SU-DHL-6 (cell line): ENCODE measurements at regions not wholly inside any gene's neighbourhood (a gene's known extent, or its start where the extent isn't known, plus 50 kb on each side); places are given as distances from the start of the nearest gene placed in this dataset.

ENCODE experiments used
- H2AFZ ChIP-seq: fragments of 200-600 bp; sonication (generic); 2 replicates; pipeline ENCODE4 v1.6.1; 2014; ENCODE audit warnings: low read depth, mild to moderate bottlenecking, moderate library complexity, mixed read lengths, antibody characterized with exemption, low read length; ENCODE audit not compliant: severe bottlenecking
- H3F3A ChIP-seq: fragments of 200-600 bp; shearing (Covaris generic); 2 replicates; pipeline ENCODE4 v1.6.0; 2016; ENCODE audit warnings: antibody characterized with exemption, mild to moderate bottlenecking; ENCODE audit not compliant: insufficient read depth
- H3K27ac ChIP-seq: fragments of 200-600 bp; sonication (generic); 2 replicates; pipeline ENCODE4 v1.5.1; 2016; ENCODE audit warnings: low read depth, mild to moderate bottlenecking, low read length, moderate library complexity, mixed read lengths
- H3K27me3 ChIP-seq: fragments of 200-600 bp; sonication (generic), shearing (Covaris generic); 2 replicates; pipeline ENCODE4 v1.6.0; 2014; ENCODE audit warnings: mild to moderate bottlenecking, low read length
- H3K36me3 ChIP-seq: fragments of 200-600 bp; sonication (generic); 2 replicates; pipeline ENCODE4 v1.6.1; 2014; ENCODE audit warnings: mild to moderate bottlenecking, low read length, mixed read lengths
- H3K4me2 ChIP-seq: fragments of 300-600, 200-600 bp; shearing (Covaris generic), sonication (generic); 2 replicates; pipeline ENCODE4 v1.6.0; 2014; ENCODE audit warnings: low read length, low read depth, mild to moderate bottlenecking; ENCODE audit not compliant: poor library complexity, severe bottlenecking
- H3K4me3 ChIP-seq: fragments of 200-600 bp; sonication (generic); 2 replicates; pipeline ENCODE4 v1.5.1; 2014; ENCODE audit warnings: antibody characterized with exemption, low read length, mild to moderate bottlenecking, mixed read lengths; ENCODE audit not compliant: insufficient read depth, poor library complexity, severe bottlenecking
- H3K79me2 ChIP-seq: fragments of 200-600 bp; sonication (generic); 2 replicates; pipeline ENCODE4 v1.6.1; 2014; ENCODE audit warnings: mild to moderate bottlenecking, low read length, moderate library complexity; ENCODE audit not compliant: insufficient read depth
- H3K9ac ChIP-seq: fragments of 200-600 bp; sonication (generic); 2 replicates; pipeline ENCODE4 v1.7.0; 2014; ENCODE audit warnings: mild to moderate bottlenecking, low read length
- H3K9me2 ChIP-seq: fragments of 200-600 bp; sonication (generic); replicated peaks from 2 replicates; pipeline ENCODE4 v1.6.1; 2014; ENCODE audit warnings: low read length; ENCODE audit not compliant: insufficient read depth
- H3K9me3 ChIP-seq: fragments of 200-600 bp; sonication (generic); 2 replicates; pipeline ENCODE4 v1.6.1; 2014; ENCODE audit warnings: low read length, mixed read lengths; ENCODE audit not compliant: insufficient read depth
- H4K20me1 ChIP-seq: fragments of 200-600 bp; sonication (generic); 2 replicates; pipeline ENCODE4 v1.6.1; 2014; ENCODE audit warnings: low read depth, mild to moderate bottlenecking, antibody characterized with exemption, low read length, moderate library complexity, mixed read lengths
- CTCF ChIP-seq: fragments of 200-600 bp; sonication (generic); IDR thresholded peaks from one replicate; pipeline ENCODE4 v1.5.1; 2017; ENCODE audit warnings: antibody characterized with exemption, mild to moderate bottlenecking, low read length, moderate library complexity; ENCODE audit not compliant: insufficient read depth, poor library complexity, severe bottlenecking
- EZH2phosphoT487 ChIP-seq: fragments of 200-600 bp; sonication (generic), shearing (Covaris generic); conservative IDR thresholded peaks from 2 replicates; pipeline ENCODE4 v1.6.1; 2018; ENCODE audit warnings: mild to moderate bottlenecking, antibody characterized with exemption, low read length, moderate library complexity, mixed read lengths

- no peaks in the 10 kb centered on the region for H3F3A ChIP-seq
- H2AFZ ChIP-seq = no peak overlapping the region
- H3K79me2 ChIP-seq = no peaks in the 10 kb centered on the region
- H3K27ac ChIP-seq = no peak overlapping the region
- no peaks in the 10 kb centered on the region for H3K27me3 ChIP-seq
- no peaks in the 10 kb centered on the region for H3K36me3 ChIP-seq
- no peaks in the 10 kb centered on the region for H3K9me2 ChIP-seq
- no peaks in the 10 kb centered on the region for H3K9me3 ChIP-seq
- no peak overlapping the region for H3K4me2 ChIP-seq
- TF ChIP-seq EZH2phosphoT487 = no peak
- no peak for TF ChIP-seq CTCF
- H3K9ac ChIP-seq = no peak overlapping the region
- no peak overlapping the region for H3K4me3 ChIP-seq
- H4K20me1 ChIP-seq = no peaks in the 10 kb centered on the region
Observed at GRCh38 chr4:126958482-126958881, 674.3 kb upstream of the INTU start.

GRCh38 chr4:126959056-126959745 is 673.6 kb upstream of the INTU start:
- H2AFZ ChIP-seq = no peak overlapping the region
- no peak overlapping the region for H3K27ac ChIP-seq
- H3K9ac ChIP-seq = no peak overlapping the region
- no peaks in the 10 kb centered on the region for H3K9me3 ChIP-seq
- no peaks in the 10 kb centered on the region for H4K20me1 ChIP-seq
- H3K4me2 ChIP-seq = no peak overlapping the region
- no peak overlapping the region for H3K4me3 ChIP-seq
- H3K27me3 ChIP-seq = no peaks in the 10 kb centered on the region
- no peaks in the 10 kb centered on the region for H3K9me2 ChIP-seq
- TF ChIP-seq EZH2phosphoT487 (no peak), CTCF (no peak)
- no peaks in the 10 kb centered on the region for H3K79me2 ChIP-seq
- H3F3A ChIP-seq = no peaks in the 10 kb centered on the region
- H3K36me3 ChIP-seq = no peaks in the 10 kb centered on the region

GRCh38 chr4:126960760-126961159 is 672.0 kb upstream of the INTU start:
- H3K4me3 ChIP-seq = no peak overlapping the region
- no peaks in the 10 kb centered on the region for H3F3A ChIP-seq
- no peaks in the 10 kb centered on the region for H3K79me2 ChIP-seq
- H3K36me3 ChIP-seq = no peaks in the 10 kb centered on the region
- no peaks in the 10 kb centered on the region for H4K20me1 ChIP-seq
- H3K9me2 ChIP-seq = no peaks in the 10 kb centered on the region
- TF ChIP-seq CTCF (no peak), EZH2phosphoT487 (no peak)
- H3K9ac ChIP-seq = no peak overlapping the region
- no peaks in the 10 kb centered on the region for H3K27me3 ChIP-seq
- no peak overlapping the region for H3K27ac ChIP-seq
- no peaks in the 10 kb centered on the region for H3K9me3 ChIP-seq
- no peak overlapping the region for H3K4me2 ChIP-seq
- no peak overlapping the region for H2AFZ ChIP-seq
